Small intestine (tissue), 7 donors: ENCODE measurements at regions not wholly inside any gene's neighbourhood (a gene's known extent, or its start where the extent isn't known, plus 50 kb on each side); places are given as distances from the start of the nearest gene placed in this dataset.

Experiments
- DNase-seq, 2 donors: peaks; one replicate each; pipeline versions ENCODE4 v3.0.0 to v3.0.0-alpha.2; 2013
- FAIRE-seq: peaks from 2 replicates; lab custom pipeline; 2012; peaks lifted over from hg19 to GRCh38; lab: Jason Lieb, UNC
- H3K27ac ChIP-seq, 3 donors: one replicate each; pipeline ENCODE4 v1.5.1; 2013; ENCODE audit warnings: low read length in 2 of 3, mild to moderate bottlenecking in 2 of 3, control low read depth in 1 of 3, inconsistent platforms in 1 of 3, low read depth in 1 of 3, moderate library complexity in 1 of 3
- H3K27me3 ChIP-seq, 3 donors: one replicate each; pipeline ENCODE4 v1.6.1; 2013; ENCODE audit warnings: low read length in 3 of 3, inconsistent platforms in 1 of 3; ENCODE audit not compliant: control insufficient read depth in 3 of 3, insufficient read depth in 3 of 3
- H3K36me3 ChIP-seq, 3 donors: one replicate each; pipeline ENCODE4 v1.6.1; 2013; ENCODE audit warnings: low read length in 3 of 3, inconsistent platforms in 1 of 3, low read depth in 1 of 3, mild to moderate bottlenecking in 1 of 3, moderate library complexity in 1 of 3; ENCODE audit not compliant: control insufficient read depth in 3 of 3, insufficient read depth in 2 of 3
- H3K4me1 ChIP-seq, 3 donors: one replicate each; pipeline ENCODE4 v1.6.1; 2013; ENCODE audit warnings: low read length in 2 of 3, inconsistent platforms in 1 of 3, low read depth in 1 of 3, mild to moderate bottlenecking in 1 of 3, moderate library complexity in 1 of 3; ENCODE audit not compliant: control insufficient read depth in 3 of 3, insufficient read depth in 2 of 3
- H3K4me3 ChIP-seq, 3 donors: one replicate each; pipeline ENCODE4 v1.5.1; 2013; ENCODE audit warnings: low read length in 3 of 3, control low read depth in 1 of 3, inconsistent platforms in 1 of 3, low read depth in 1 of 3, mild to moderate bottlenecking in 1 of 3, moderate library complexity in 1 of 3
- H3K9me3 ChIP-seq, 2 donors: one replicate each; pipeline ENCODE4 v1.6.1; 2013; ENCODE audit warnings: low read depth in 1 of 2, low read length in 1 of 2; ENCODE audit not compliant: control insufficient read depth in 2 of 2, insufficient read depth in 1 of 2
- WGBS, 3 donors: extraction: QIAGEN DNeasy Blood & Tissue Kit; methylation state at CpG; one replicate each; pipeline ENCODE4 v1.1.7; 2013; 5-methylcytosine and 5-hydroxymethylcytosine counted together
- donor health status: healthy with polysubstance abuse.
- donor health status: control.
- donor health status: control.
- donor health status: Bipolar disorder and iron deficiency.
- donor health status: healthy.

GRCh38 chr7:47643716-47644400 is 61.9 kb upstream of the TNS3 start:
- no peak overlapping the region for H3K27ac ChIP-seq
- H3K36me3 ChIP-seq: no peaks in the 10 kb centered on the region
- no peak for DNase-seq
- 82 to 91% (median 82%) methylated on average over 4 of the region's 4 CpGs for WGBS, 3 donors
- H3K4me1 ChIP-seq: peaks cover 0 to 13% (median 0%) of the 10 kb centered on the region in 3 donors
- H3K9me3 ChIP-seq: peaks cover 0 to 5% of the 10 kb centered on the region in 2 donors
- no peak overlapping the region for H3K4me3 ChIP-seq
- no peaks in the 10 kb centered on the region for H3K27me3 ChIP-seq
- FAIRE-seq: no peak

DNA sequence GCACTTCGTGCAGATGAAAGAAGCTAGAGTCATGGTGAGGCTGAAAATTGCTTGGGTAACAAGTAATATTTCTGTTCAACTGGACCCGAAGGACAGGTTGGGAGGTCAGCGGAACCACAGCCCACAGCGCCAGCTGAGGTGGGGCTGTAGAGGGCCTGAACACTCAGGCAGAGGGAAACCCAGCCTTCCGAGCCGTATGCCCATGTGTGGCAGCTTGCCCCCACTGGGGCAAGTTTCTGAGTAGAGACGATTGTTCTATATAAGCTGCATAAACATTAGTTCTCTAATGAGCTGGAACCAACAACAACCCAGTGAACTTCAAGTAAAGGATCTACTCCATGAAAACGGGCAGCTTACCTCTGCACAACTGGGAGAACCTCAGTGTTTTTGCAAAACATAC is 58.4 kb upstream of the TNS3 start:
- H3K4me3 ChIP-seq: no peak overlapping the region
- peaks cover 0 to 6% (median 0%) of the 10 kb centered on the region in 3 donors for H3K4me1 ChIP-seq
- 82 to 91% (median 91%) methylated on average over 8 of the region's 8 CpGs for WGBS, 3 donors
- FAIRE-seq: no peak
- no peak overlapping the region for H3K27ac ChIP-seq
- no peak for DNase-seq
- H3K27me3 ChIP-seq: no peaks in the 10 kb centered on the region
- H3K36me3 ChIP-seq: no peaks in the 10 kb centered on the region
- H3K9me3 ChIP-seq: peaks cover 0 to 5% of the 10 kb centered on the region in 2 donors

DNA sequence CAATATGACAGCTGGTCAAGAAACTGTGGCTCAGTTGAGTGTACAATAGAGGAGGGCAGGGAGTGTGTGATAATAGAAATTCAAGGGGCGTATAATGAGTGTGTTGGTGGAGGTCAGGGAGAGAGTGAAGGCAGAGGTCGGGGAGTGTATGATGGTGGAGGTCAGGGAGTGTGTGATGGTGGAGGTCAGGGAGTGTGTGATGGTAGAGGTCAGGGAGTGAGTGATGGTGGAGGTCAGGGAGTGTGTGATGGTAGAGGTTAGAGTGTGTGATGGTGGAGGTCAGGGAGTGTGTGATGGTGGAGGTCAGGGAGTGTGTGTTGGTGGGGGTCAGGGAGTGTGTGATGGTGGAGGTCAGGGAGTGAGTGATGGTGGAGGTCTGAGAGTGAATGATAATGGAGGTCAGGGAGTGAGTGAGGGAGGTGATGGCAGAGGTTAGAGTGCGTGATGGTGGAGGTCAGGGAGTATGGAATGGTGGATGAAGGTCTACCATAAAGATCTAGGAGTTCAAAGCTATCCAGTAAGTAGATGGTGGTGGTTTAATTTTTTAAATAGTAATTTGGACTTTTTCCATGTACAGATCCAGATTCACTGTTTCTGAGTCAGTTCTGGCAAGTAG is 57.7 kb upstream of the TNS3 start:
- FAIRE-seq (no peak), DNase-seq (no peak)
- no peaks in the 10 kb centered on the region for H3K27me3 ChIP-seq
- H3K4me3 ChIP-seq: no peak overlapping the region
- no peak overlapping the region for H3K27ac ChIP-seq
- H3K36me3 ChIP-seq: no peaks in the 10 kb centered on the region
- H3K4me1 ChIP-seq: peaks cover 0 to 11% (median 0%) of the 10 kb centered on the region in 3 donors
- 80 to 89% (median 87%) methylated on average over 3 of the region's 3 CpGs for WGBS, 3 donors
- H3K9me3 ChIP-seq: peaks cover 0 to 5% of the 10 kb centered on the region in 2 donors

DNA sequence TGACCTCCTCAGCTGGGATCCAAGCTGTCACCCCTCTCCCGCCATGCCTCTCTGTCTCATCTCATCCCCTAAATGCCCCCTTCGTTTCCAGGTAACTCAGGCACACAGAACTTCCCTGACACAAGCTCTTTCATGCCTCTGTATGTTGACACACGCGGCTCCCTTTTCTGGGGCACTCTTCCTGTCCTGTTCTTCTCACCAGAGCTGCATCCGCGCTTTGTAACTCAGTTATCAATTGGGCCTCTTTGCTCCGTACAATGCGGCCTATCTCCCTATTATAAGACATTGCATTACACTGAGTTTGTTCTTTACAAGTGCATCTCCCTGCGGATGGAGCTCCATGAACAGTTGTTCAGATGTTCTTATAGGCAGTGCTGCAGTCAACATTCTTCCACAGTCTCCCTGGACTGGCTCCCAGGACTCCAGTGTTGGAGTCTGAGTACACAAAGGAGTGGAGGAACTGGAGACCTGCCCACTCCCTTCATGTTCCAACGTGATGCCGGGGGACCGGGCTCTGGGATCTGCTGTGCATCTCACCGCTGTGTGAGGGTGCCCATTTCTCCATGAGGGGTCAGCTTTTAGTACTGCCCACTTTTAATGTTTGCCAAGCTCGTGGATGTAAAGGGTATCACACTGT is 56.9 kb upstream of the TNS3 start:
- Histone ChIP-seq H3K4me3 (no peak overlapping the region), H3K9me3 (no peaks in the 10 kb centered on the region), H3K27me3 (no peaks in the 10 kb centered on the region), H3K36me3 (no peaks in the 10 kb centered on the region), H3K27ac (no peak overlapping the region), H3K4me1 (peaks cover 0 to 11% (median 0%) of the 10 kb centered on the region in 3 donors)
- DNase-seq (no peak), FAIRE-seq (no peak)
- 70 to 73% (median 72%) methylated on average over 14 of the region's 14 CpGs for WGBS, 3 donors

- FAIRE-seq: no peak
- peak overlapping the region in 2 of 3 donors; percentile 22 to 33 for H3K27ac ChIP-seq
- H3K4me1 ChIP-seq: peaks cover 0 to 11% (median 0%) of the 10 kb centered on the region in 3 donors
Observed at GRCh38 chr7:47636433-47637175, 54.7 kb upstream of the TNS3 start.

GRCh38 chr7:47636081-47636432 is 54.1 kb upstream of the TNS3 start:
- Histone ChIP-seq H3K27me3 (no peaks in the 10 kb centered on the region), H3K27ac (peak overlapping the region in 1 of 3 donors; percentile 22), H3K4me3 (no peak overlapping the region), H3K9me3 (no peaks in the 10 kb centered on the region), H3K4me1 (peaks cover 0 to 11% (median 0%) of the 10 kb centered on the region in 3 donors), H3K36me3 (no peaks in the 10 kb centered on the region)
- FAIRE-seq (no peak), DNase-seq (no peak)
- WGBS, 3 donors: 59 to 79% (median 60%) methylated on average over 4 of the region's 4 CpGs

More at GRCh38 chr7:47636433-47637175, 54.7 kb upstream of the TNS3 start:
- Histone ChIP-seq H3K36me3 (no peaks in the 10 kb centered on the region), H3K4me3 (no peak overlapping the region), H3K9me3 (no peaks in the 10 kb centered on the region), H3K27me3 (no peaks in the 10 kb centered on the region)
- WGBS, 3 donors: 62 to 83% (median 76%) methylated on average over 20 of the region's 20 CpGs
- no peak for DNase-seq

DNA sequence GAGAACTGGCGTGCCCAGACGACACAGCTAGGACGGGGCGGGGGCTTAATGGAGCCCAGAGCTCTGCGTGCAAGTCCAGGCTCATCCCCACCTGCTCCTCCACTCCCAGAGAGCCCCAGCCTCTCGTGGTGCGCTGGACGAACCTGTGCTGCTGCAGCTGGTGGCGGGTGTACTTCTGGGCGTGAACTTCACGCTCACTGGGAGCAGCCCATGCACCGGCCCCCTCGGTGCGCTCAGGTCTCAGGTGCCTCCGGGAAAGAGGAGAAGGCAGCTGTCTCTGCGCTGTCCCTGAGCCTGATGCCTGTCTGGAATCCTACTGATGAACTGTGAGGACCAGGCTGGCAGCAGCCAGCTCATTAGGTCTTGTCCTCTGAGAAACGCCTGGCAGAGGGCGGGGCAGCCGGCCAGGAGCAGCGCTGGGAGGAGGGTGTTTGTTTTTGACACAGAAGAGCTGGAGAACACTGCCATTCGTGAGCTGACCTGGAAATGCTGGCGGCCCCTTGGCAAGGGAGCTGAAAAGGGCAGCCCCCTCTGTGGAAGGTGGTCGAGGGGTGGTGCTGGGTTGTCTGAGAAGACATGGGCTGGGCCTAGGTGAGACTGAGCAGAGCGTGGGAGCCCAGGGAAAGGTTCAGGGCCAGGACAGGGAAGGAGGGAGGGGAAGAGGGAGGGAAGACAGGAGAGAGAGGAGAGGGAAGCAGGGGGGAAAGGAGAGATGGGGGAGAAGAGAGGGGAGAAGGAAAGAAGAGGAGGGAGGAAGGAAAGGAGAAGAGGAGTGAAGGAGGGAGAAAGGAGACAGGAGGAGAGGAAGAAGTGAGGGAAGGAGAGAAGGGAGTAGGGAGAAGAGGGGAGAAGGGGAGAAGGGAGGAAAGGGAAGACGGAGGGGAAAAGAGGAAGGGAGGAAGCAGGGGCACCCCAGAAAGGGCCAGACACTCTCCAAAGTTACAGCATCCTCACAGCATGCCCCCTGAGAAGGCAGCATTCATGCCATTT is 53.5 kb upstream of the TNS3 start:
- H3K4me3 ChIP-seq: peak overlapping the region in 1 of 3 donors; percentile 11
- DNase-seq: peak; percentile 61 to 63
- 14 to 53% (median 30%) methylated on average over 25 of the region's 25 CpGs for WGBS, 3 donors
- no peaks in the 10 kb centered on the region for H3K27me3 ChIP-seq
- FAIRE-seq: no peak
- no peak overlapping the region for H3K27ac ChIP-seq
- peaks cover 0 to 11% (median 0%) of the 10 kb centered on the region in 3 donors for H3K4me1 ChIP-seq
- H3K9me3 ChIP-seq: no peaks in the 10 kb centered on the region
- H3K36me3 ChIP-seq: no peaks in the 10 kb centered on the region
